GM18909 (cell line): ENCODE measurements at regions not wholly inside any gene's neighbourhood (a gene's known extent, or its start where the extent isn't known, plus 50 kb on each side); places are given as distances from the start of the nearest gene placed in this dataset.
A peak's percentile ranks its signal among the peaks of the same experiment; 100 is the strongest.
"Not testable (repeated sequence)": the region's sequence is repeated elsewhere in the genome, so short reads cannot be mapped to it uniquely, and the experiment has no call there.

Experiments
- ATAC-seq: cut with Tn5 transposase; IDR thresholded peaks from one replicate; pipeline ENCODE4 v1.9.1; 2021; ENCODE audit warnings: mild to moderate bottlenecking; ENCODE audit not compliant: unreplicated experiment, poor library complexity

GRCh38 chr3:176663387-176663786, 533.9 kb downstream of the TBL1XR1 start:
- no peak for ATAC-seq

GRCh38 chr3:176661432-176661964, 535.8 kb downstream of the TBL1XR1 start:
- ATAC-seq: no peak

- no peak for ATAC-seq
These were observed 541.7 kb downstream of the TBL1XR1 start for GRCh38 chr3:176655404-176656094.

GRCh38 chr3:176651622-176652021, 545.7 kb downstream of the TBL1XR1 start:
- no peak for ATAC-seq

GRCh38 chr3:176650478-176650877, 546.8 kb downstream of the TBL1XR1 start:
- no peak for ATAC-seq

GRCh38 chr3:176647987-176648386, 549.3 kb downstream of the TBL1XR1 start:
- no peak for ATAC-seq

- ATAC-seq: no peak
These were observed 563.8 kb downstream of the TBL1XR1 start for GRCh38 chr3:176633511-176633910.

- ATAC-seq: no peak
These were observed 564.4 kb downstream of the TBL1XR1 start for GRCh38 chr3:176632925-176633324.

- no peak for ATAC-seq
These were observed 566.1 kb downstream of the TBL1XR1 start for GRCh38 chr3:176631165-176631564.

GRCh38 chr3:176628101-176628639, 569.1 kb downstream of the TBL1XR1 start:
- ATAC-seq: no peak

GRCh38 chr3:176623468-176624150, 573.7 kb downstream of the TBL1XR1 start:
- no peak for ATAC-seq

GRCh38 chr3:176619833-176620232, 577.4 kb downstream of the TBL1XR1 start:
- ATAC-seq: no peak

GRCh38 chr3:176615826-176616225, 581.5 kb downstream of the TBL1XR1 start:
- no peak for ATAC-seq

GRCh38 chr3:176611703-176612102, 585.6 kb downstream of the TBL1XR1 start:
- ATAC-seq: no peak

GRCh38 chr3:176609361-176609760, 587.9 kb downstream of the TBL1XR1 start:
- ATAC-seq: no peak

- ATAC-seq: not testable (repeated sequence)
These were observed 591.7 kb downstream of the TBL1XR1 start for GRCh38 chr3:176605553-176605952.

- ATAC-seq: no peak
These were observed 602.0 kb downstream of the TBL1XR1 start for GRCh38 chr3:176595307-176595706.

GRCh38 chr3:176590722-176591121, 606.6 kb downstream of the TBL1XR1 start:
- ATAC-seq: peak; percentile 47

- ATAC-seq: peak; percentile 76
These were observed 610.2 kb downstream of the TBL1XR1 start for GRCh38 chr3:176587089-176587488.

GRCh38 chr3:176584413-176585176, 612.7 kb downstream of the TBL1XR1 start:
- no peak for ATAC-seq

GRCh38 chr3:176583956-176584355, 613.3 kb downstream of the TBL1XR1 start:
- no peak for ATAC-seq
